UCSD-AML1 (cell line): ENCODE measurements at regions not wholly inside any gene's neighbourhood (a gene's known extent, or its start where the extent isn't known, plus 50 kb on each side); places are given as distances from the start of the nearest gene placed in this dataset.
"Not testable (repeated sequence)": the region's sequence is repeated elsewhere in the genome, so short reads cannot be mapped to it uniquely, and the experiment has no call there.

Experiments used
- DNase-seq: peaks from one replicate; lab custom pipeline; 2025; ENCODE audit not compliant: unreplicated experiment; lab: John Stamatoyannopoulos, UW

DNA sequence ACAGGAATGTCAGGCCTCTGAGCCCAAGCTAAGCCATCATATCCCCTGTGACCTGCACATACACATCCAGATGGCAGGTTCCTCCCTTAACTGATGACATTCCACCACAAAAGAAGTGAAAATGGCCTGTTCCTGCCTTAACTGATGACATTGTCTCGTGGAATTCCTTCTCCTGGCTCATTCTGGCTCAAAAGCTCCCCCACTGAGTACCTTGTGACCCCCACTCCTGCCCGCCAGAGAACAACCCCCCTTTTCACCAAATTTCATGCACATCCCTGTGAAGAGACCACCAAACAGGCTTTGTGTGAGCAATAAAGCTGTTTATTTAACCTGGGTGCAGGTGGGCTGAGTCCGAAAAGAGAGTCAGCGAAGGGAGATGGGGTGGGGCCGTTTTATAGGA, 447.4 kb downstream of the FGF13 start:
- DNase-seq: not testable (repeated sequence)

DNA sequence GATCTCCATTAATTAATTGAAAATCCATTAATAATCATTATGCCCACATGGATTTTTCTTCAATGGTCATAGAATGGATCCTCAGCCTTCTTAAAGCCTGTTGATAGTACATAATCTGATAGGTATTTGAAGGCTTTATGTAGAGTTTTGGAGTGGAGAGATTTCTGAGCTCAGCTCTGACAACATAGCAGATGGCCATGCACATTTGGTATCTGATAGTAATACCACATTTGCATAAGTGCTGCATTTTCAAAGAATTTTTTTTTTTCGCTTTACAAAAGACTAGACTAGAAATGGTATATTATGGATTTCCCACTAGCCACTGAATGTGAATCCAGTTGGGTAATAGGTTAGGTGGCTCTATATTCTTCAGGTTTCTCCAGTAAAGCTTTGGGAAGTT, 440.6 kb downstream of the FGF13 start:
- no peak for DNase-seq

DNA sequence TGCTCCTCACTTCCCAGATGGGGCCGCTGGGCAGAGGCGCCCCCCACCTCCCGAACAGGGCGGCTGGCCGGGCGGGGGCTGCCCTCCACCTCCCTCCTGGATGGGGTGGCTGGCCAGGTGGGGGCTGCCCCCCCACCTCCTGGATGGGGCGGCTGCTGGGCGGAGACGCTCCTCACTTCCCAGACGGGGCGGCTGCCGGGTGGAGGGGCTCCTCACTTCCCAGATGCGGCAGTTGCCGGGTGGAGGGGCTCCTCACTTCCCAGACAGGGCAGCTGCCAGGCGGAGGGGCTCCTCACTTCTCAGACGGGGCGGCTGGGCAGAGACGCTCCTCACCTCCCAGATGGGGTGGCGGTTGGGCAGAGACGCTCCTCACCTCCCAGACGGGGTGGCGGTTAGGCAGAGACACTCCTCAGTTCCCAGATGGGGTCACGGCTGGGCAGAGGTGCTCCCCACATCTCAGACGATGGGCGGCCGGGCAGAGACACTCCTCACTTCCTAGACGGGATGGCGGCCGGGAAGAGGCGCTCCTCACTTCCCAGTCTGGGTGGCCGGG, 428.8 kb downstream of the FGF13 start:
- not testable (repeated sequence) for DNase-seq

DNA sequence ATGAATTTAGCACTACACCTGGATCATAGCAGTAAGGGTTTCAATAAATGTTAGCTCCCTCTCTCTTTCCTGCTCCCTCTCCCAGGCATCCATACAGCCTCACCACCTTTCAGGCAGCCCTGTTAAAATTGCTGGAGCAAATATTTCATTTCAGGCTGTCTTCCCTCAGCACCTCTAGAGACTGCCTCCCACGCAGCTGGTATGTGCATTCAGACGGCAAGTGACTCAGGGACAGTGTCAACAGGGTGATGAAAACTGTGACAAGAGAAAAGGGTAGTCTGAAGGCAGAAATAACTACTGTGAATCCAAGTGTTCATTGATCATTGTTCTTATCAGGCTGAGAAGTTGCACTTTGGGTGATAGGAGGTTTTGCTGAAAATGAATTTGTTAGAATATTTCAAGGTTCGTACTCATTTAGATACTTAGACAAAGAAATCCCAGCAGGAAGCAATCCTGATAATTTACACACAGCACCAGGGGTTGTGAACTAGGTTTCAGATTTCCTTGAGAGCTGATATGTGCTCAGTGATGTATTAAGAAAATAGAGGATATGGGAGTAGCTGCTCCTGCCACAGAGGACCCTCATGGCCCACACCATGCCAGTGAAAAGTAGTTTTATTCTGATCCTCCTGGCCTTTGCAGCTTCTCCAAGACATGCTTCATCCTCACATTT, 424.2 kb downstream of the FGF13 start:
- DNase-seq: no peak

DNA sequence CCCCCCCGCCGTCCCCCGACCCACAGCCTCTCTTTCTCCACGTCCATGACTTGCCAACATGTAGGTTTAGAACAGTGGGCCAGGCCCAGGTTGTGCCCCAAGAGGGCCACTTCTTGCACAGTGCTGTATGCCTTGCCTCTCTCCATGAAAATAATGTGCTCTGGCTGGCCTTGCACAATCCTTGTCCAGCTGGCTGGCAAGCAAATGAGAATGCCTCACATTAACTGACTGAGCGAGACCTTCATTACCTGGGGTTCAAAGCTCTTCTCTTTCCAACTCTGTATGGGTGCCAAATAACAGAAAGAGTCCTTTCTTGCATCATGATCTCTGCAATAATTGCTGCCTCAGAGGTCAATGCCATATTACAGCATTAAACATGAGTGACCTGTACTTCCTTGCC, 416.6 kb downstream of the FGF13 start:
- no peak for DNase-seq

DNA sequence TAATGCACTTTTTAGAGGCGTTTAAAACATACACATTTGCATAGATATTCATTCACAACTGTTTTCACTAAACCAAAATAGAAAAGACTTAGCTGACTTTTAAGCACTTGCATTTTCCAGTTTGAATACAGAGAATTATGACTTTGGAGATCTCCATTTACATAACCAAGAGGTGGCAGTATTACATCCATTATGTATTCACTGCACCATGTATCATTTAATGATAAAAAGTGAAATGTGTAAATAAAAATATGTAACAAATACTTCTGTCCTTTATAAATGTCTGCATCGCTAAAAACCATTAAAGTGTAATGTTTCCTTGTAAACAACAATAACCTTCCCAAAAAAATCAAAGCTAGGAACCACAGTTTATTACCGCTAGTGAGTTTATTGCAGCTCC, 413.2 kb downstream of the FGF13 start:
- no peak for DNase-seq

DNA sequence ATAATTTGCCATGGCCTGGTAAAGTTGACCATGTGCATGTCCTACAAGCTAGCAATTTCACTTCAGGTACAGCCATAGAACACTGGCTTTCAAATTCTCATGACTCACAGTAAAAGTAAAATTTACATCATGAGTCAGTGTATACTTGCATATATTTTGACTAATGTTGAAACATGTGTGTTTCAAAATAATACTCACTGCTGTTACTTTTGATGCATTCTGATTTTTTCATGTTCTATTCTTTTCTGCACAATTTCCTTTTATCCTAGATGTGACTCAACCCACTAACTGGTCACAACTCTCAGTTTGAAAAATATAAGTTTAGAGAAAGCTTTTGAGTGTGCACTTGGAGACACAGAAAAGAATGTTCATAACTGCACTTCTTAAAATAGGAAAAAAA, 365.7 kb downstream of the FGF13 start:
- DNase-seq: no peak

DNA sequence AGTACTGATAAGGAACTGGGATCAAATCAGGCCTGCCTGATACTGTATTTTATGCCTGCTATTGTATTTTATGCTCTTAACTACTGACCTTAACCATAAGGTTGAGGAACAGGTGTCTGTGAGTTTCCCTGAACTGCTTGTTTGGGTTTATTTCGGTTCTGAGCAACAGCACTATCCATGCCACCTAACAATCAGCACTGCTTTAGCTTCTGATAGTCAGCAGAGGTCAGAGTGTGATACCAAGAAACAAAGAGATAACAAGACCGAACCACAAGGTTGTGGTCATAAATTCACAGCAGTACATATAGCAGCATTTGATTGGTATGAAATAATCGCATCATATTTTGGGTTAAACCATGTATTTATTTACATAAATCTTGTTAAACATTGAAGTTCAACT, 362.2 kb downstream of the FGF13 start:
- no peak for DNase-seq

DNA sequence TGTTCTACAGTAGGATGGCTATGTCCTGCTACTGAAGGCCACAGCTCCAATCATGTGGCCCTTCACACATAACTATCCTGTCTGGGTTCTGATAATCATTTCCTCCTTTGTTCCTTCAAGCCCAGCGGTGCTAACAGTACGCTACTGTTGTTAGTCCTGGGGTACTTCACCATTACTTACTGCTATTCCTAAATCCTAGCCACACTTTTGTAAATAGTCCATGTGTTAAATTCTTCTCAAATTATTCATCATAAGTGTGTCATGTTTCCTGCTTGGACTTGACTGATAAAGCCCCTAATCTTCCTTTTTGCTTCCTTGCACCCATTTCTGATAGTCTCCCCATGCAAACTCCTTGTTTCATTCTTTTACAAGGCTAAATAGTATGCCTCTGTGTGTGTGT, 332.6 kb downstream of the FGF13 start:
- no peak for DNase-seq

DNA sequence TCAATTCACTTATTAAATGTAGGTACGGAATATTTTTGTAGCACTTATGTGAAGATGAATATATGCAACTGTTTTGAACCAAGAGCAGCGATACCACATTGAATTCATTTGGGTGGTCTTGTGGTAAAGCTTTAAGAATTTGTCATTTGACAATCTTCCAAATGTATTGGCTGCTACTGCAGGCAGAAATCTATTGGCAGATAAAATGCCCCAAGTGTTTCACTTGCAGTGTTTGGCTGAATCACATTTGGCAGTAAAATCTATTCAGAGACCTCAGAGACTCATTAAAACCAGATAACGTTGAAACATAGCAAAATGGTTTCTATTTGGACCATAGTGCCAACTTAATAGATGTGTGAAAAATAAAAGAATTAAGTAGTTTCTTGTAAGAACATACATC, 303.4 kb downstream of the FGF13 start:
- DNase-seq: no peak

DNA sequence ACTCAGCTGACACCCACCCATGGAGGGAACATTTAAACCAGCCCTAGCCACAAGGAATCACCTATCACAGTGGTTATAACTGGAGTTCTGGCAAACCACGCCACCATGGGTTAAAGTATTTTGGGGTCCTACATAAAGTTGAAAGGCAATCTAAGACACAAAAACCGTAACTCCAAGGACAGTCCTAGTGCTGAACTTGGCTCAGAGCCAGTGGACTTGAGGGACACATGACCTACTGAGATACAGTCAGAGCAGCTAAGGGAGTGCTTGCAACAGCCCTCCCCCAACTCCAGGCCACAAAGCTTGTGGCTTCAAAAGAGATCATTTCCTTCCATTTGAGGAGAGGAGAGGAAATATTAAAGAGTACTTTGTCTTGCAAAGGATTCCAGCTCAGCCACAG, 300.5 kb downstream of the FGF13 start:
- no peak for DNase-seq
